ENCODE measurements at regions not wholly inside any gene's neighbourhood (a gene's known extent, or its start where the extent isn't known, plus 50 kb on each side); places are given as distances from the start of the nearest gene placed in this dataset.
"Not testable (repeated sequence)": the region's sequence is repeated elsewhere in the genome, so short reads cannot be mapped to it uniquely, and the experiment has no call there.

GRCh38 chr21:6156712-6157389 lies 4364.5 kb upstream of the TPTE start:
- peak in 1 of 2 donors; percentile 21 for DNase-seq (ENCODE audit: low spot score in 2 of 2)
- no CpG with 5 or more reads among the region's 27 CpGs for WGBS, 2 donors
- H3K4me3 ChIP-seq (ENCODE audit: low read depth, poor library complexity, severe bottlenecking); intact Hi-C loops (cut with DNase I; ENCODE audit: low total_unique reads): not testable (repeated sequence)

- WGBS, 2 donors, result no CpG with 5 or more reads among the region's 11 CpGs
- intact Hi-C loops (cut with DNase I; ENCODE audit: low total_unique reads); H3K4me3 ChIP-seq (ENCODE audit: low read depth, poor library complexity, severe bottlenecking): not testable (repeated sequence)
- peak in 1 of 2 donors; percentile 23 for DNase-seq (ENCODE audit: low spot score in 2 of 2)
Observed at GRCh38 chr21:6157515-6157914, 4363.9 kb upstream of the TPTE start.

- DNase-seq (ENCODE audit: low spot score in 2 of 2); H3K4me3 ChIP-seq (ENCODE audit: low read depth, poor library complexity, severe bottlenecking); intact Hi-C loops (cut with DNase I; ENCODE audit: low total_unique reads): not testable (repeated sequence)
- whole genome bisulfite sequencing, 2 donors, result no CpG with 5 or more reads among the region's 9 CpGs
Observed at GRCh38 chr21:6158171-6158570, 4363.2 kb upstream of the TPTE start.

Measured in lower leg skin (tissue), 3 donors.